CD4-positive, alpha-beta T cell treated with Interleukin-10 for 1 hour (primary cell): ENCODE measurements at regions not wholly inside any gene's neighbourhood (a gene's known extent, or its start where the extent isn't known, plus 50 kb on each side); places are given as distances from the start of the nearest gene placed in this dataset.

Experiments used
- DNase-seq: peaks from one replicate; pipeline ENCODE4 v3.0.0-alpha.2; 2020

GRCh38 chr3:124514683-124515082, 215.6 kb upstream of the UMPS start:
- DNase-seq: no peak

- DNase-seq: no peak
These were observed 213.9 kb upstream of the UMPS start for GRCh38 chr3:124516333-124516732.

- DNase-seq: no peak
These were observed 212.9 kb upstream of the UMPS start for GRCh38 chr3:124517306-124517705.

GRCh38 chr3:124518350-124518749, 211.9 kb upstream of the UMPS start:
- DNase-seq: no peak

- no peak for DNase-seq
These were observed 210.6 kb upstream of the UMPS start for GRCh38 chr3:124519591-124520194.

GRCh38 chr3:124520970-124521369, 209.3 kb upstream of the UMPS start:
- DNase-seq: no peak

GRCh38 chr3:124522082-124522625, 208.1 kb upstream of the UMPS start:
- no peak for DNase-seq

- DNase-seq: no peak
These were observed 203.7 kb upstream of the UMPS start for GRCh38 chr3:124526601-124527000.

- no peak for DNase-seq
These were observed 200.3 kb upstream of the UMPS start for GRCh38 chr3:124529826-124530571.

- no peak for DNase-seq
These were observed 199.3 kb upstream of the UMPS start for GRCh38 chr3:124530916-124531315.

GRCh38 chr3:124532071-124532470, 198.2 kb upstream of the UMPS start:
- DNase-seq: no peak

GRCh38 chr3:124535306-124535705, 194.9 kb upstream of the UMPS start:
- no peak for DNase-seq

GRCh38 chr3:124540550-124541211, 189.6 kb upstream of the UMPS start:
- DNase-seq: no peak

GRCh38 chr3:124542214-124542869, 187.9 kb upstream of the UMPS start:
- DNase-seq: no peak

- no peak for DNase-seq
These were observed 184.4 kb upstream of the UMPS start for GRCh38 chr3:124545891-124546290.

- no peak for DNase-seq
These were observed 178.0 kb upstream of the UMPS start for GRCh38 chr3:124552224-124552623.

- no peak for DNase-seq
These were observed 177.1 kb upstream of the UMPS start for GRCh38 chr3:124553178-124553577.

- no peak for DNase-seq
These were observed 173.6 kb upstream of the UMPS start for GRCh38 chr3:124556636-124557035.

GRCh38 chr3:124557433-124558232, 172.6 kb upstream of the UMPS start:
- DNase-seq: no peak

- DNase-seq: no peak
These were observed 171.0 kb upstream of the UMPS start for GRCh38 chr3:124558991-124559845.

GRCh38 chr3:124559846-124560574, 170.2 kb upstream of the UMPS start:
- peak; percentile 60 for DNase-seq
